Mucosa of stomach (tissue), 1 donor: ENCODE measurements at regions not wholly inside any gene's neighbourhood (a gene's known extent, or its start where the extent isn't known, plus 50 kb on each side); places are given as distances from the start of the nearest gene placed in this dataset.

Source experiments
- H3K27me3 ChIP-seq: one replicate; pipeline ENCODE4 v1.7.0; 2013; ENCODE audit warnings: mild to moderate bottlenecking, low read length; ENCODE audit not compliant: control insufficient read depth, insufficient read depth
- H3K36me3 ChIP-seq: one replicate; pipeline ENCODE4 v1.7.0; 2013; ENCODE audit warnings: low read length; ENCODE audit not compliant: control insufficient read depth, insufficient read depth
- H3K4me1 ChIP-seq: one replicate; pipeline ENCODE4 v1.7.0; 2013; ENCODE audit warnings: mild to moderate bottlenecking, low read length; ENCODE audit not compliant: control insufficient read depth, insufficient read depth
- H3K4me3 ChIP-seq: one replicate; pipeline ENCODE4 v1.7.0; 2013; ENCODE audit warnings: low read length
- H3K9ac ChIP-seq: one replicate; pipeline ENCODE4 v1.7.0; 2013; ENCODE audit warnings: mild to moderate bottlenecking, low read length, moderate library complexity
- H3K9me3 ChIP-seq: one replicate; pipeline ENCODE4 v1.7.0; 2013; ENCODE audit warnings: mild to moderate bottlenecking, low read length, moderate library complexity; ENCODE audit not compliant: control insufficient read depth
- donor health status: Pancreatic carcinoma.

GRCh38 chr6:168160506-168161370 lies 81.7 kb upstream of the FRMD1 start:
- Histone ChIP-seq H3K4me3 (no peak overlapping the region), H3K36me3 (no peaks in the 10 kb centered on the region), H3K9ac (no peak overlapping the region), H3K9me3 (no peaks in the 10 kb centered on the region), H3K4me1 (peaks cover 10% of the 10 kb centered on the region), H3K27me3 (no peaks in the 10 kb centered on the region)

- Histone ChIP-seq H3K4me1 (peaks cover 10% of the 10 kb centered on the region), H3K4me3 (no peak overlapping the region), H3K9ac (no peak overlapping the region), H3K36me3 (no peaks in the 10 kb centered on the region), H3K9me3 (no peaks in the 10 kb centered on the region), H3K27me3 (no peaks in the 10 kb centered on the region)
Observed at GRCh38 chr6:168159506-168159905, 80.5 kb upstream of the FRMD1 start.

GRCh38 chr6:168158980-168159349 lies 80.0 kb upstream of the FRMD1 start:
- Histone ChIP-seq H3K36me3 (no peaks in the 10 kb centered on the region), H3K4me3 (no peak overlapping the region), H3K4me1 (peaks cover 10% of the 10 kb centered on the region), H3K27me3 (no peaks in the 10 kb centered on the region), H3K9me3 (no peaks in the 10 kb centered on the region), H3K9ac (no peak overlapping the region)

- Histone ChIP-seq H3K9ac (no peak overlapping the region), H3K27me3 (no peaks in the 10 kb centered on the region)
Observed at GRCh38 chr6:168158213-168158979, 79.4 kb upstream of the FRMD1 start.

GRCh38 chr6:168157272-168158212 lies 78.5 kb upstream of the FRMD1 start:
- H3K9me3 ChIP-seq: no peaks in the 10 kb centered on the region
- no peaks in the 10 kb centered on the region for H3K27me3 ChIP-seq
- no peak overlapping the region for H3K4me3 ChIP-seq
- H3K9ac ChIP-seq: no peak overlapping the region
- peaks cover 7% of the 10 kb centered on the region for H3K4me1 ChIP-seq
- H3K36me3 ChIP-seq: no peaks in the 10 kb centered on the region

More at GRCh38 chr6:168158213-168158979, 79.4 kb upstream of the FRMD1 start:
- Histone ChIP-seq H3K4me1 (peaks cover 10% of the 10 kb centered on the region), H3K36me3 (no peaks in the 10 kb centered on the region), H3K9me3 (no peaks in the 10 kb centered on the region), H3K4me3 (no peak overlapping the region)

- Histone ChIP-seq H3K4me3 (no peak overlapping the region), H3K4me1 (peaks cover 7% of the 10 kb centered on the region), H3K27me3 (no peaks in the 10 kb centered on the region), H3K36me3 (no peaks in the 10 kb centered on the region), H3K9me3 (no peaks in the 10 kb centered on the region), H3K9ac (no peak overlapping the region)
Observed at GRCh38 chr6:168156742-168157265, 77.8 kb upstream of the FRMD1 start.

GRCh38 chr6:168155821-168156741 lies 77.1 kb upstream of the FRMD1 start:
- no peaks in the 10 kb centered on the region for H3K9me3 ChIP-seq
- H3K4me3 ChIP-seq: no peak overlapping the region
- H3K4me1 ChIP-seq: peaks cover 7% of the 10 kb centered on the region
- no peaks in the 10 kb centered on the region for H3K36me3 ChIP-seq
- no peak overlapping the region for H3K9ac ChIP-seq
- H3K27me3 ChIP-seq: no peaks in the 10 kb centered on the region

GRCh38 chr6:168155193-168155592 lies 76.2 kb upstream of the FRMD1 start:
- peaks cover 7% of the 10 kb centered on the region for H3K4me1 ChIP-seq
- H3K9me3 ChIP-seq: no peaks in the 10 kb centered on the region
- no peaks in the 10 kb centered on the region for H3K27me3 ChIP-seq
- H3K9ac ChIP-seq: no peak overlapping the region
- no peak overlapping the region for H3K4me3 ChIP-seq
- H3K36me3 ChIP-seq: no peaks in the 10 kb centered on the region

GRCh38 chr6:168154263-168154917 lies 75.4 kb upstream of the FRMD1 start:
- no peaks in the 10 kb centered on the region for H3K9me3 ChIP-seq
- peaks cover 7% of the 10 kb centered on the region for H3K4me1 ChIP-seq
- no peaks in the 10 kb centered on the region for H3K27me3 ChIP-seq
- H3K9ac ChIP-seq: no peak overlapping the region
- H3K4me3 ChIP-seq: no peak overlapping the region
- H3K36me3 ChIP-seq: no peaks in the 10 kb centered on the region

GRCh38 chr6:168153553-168153952 lies 74.5 kb upstream of the FRMD1 start:
- H3K4me1 ChIP-seq: peaks cover 6% of the 10 kb centered on the region
- H3K4me3 ChIP-seq: no peak overlapping the region
- no peak overlapping the region for H3K9ac ChIP-seq
- no peaks in the 10 kb centered on the region for H3K36me3 ChIP-seq
- H3K9me3 ChIP-seq: no peaks in the 10 kb centered on the region
- H3K27me3 ChIP-seq: no peaks in the 10 kb centered on the region
